H1 (cell line): ENCODE measurements at regions not wholly inside any gene's neighbourhood (a gene's known extent, or its start where the extent isn't known, plus 50 kb on each side); places are given as distances from the start of the nearest gene placed in this dataset.

Source experiments
- HDAC6 ChIP-seq: IDR thresholded peaks from one replicate; pipeline ENCODE4 v1.7.1; 2012; ENCODE audit warnings: low read depth, mild to moderate bottlenecking, inconsistent platforms, low read length, moderate library complexity
- KDM1A ChIP-seq: fragments of 200-600, 300-600 bp; sonication (generic); IDR thresholded peaks from 2 replicates; pipeline ENCODE4 v1.7.1; 2016; ENCODE audit warnings: mild to moderate bottlenecking, low read length, borderline replicate concordance
- KDM5A ChIP-seq: fragments of 200-600 bp; IDR thresholded peaks from 2 replicates; pipeline ENCODE4 v1.7.1; 2012; ENCODE audit warnings: mild to moderate bottlenecking, low read length, inconsistent platforms, mixed read lengths
- NANOG ChIP-seq: IDR thresholded peaks from 2 replicates; pipeline ENCODE4 v1.6.1; 2011; ENCODE audit warnings: low read length, low read depth, mild to moderate bottlenecking, inconsistent platforms; ENCODE audit not compliant: insufficient read depth, poor library complexity, severe bottlenecking
- POLR2AphosphoS5 ChIP-seq: IDR thresholded peaks from 2 replicates; pipeline ENCODE4 v1.6.1; 2011; ENCODE audit warnings: low read depth, low read length

GRCh38 chr18:59779979-59780378, 82.8 kb upstream of the CCBE1 start (continued):
- TF ChIP-seq KDM1A = no peak
- no peak for TF ChIP-seq POLR2AphosphoS5
- no peak for TF ChIP-seq NANOG
- TF ChIP-seq KDM5A = no peak
- no peak for TF ChIP-seq HDAC6
- TF ChIP-seq, all 59 proteins: peak for 0
